ENCODE measurements at regions not wholly inside any gene's neighbourhood (a gene's known extent, or its start where the extent isn't known, plus 50 kb on each side); places are given as distances from the start of the nearest gene placed in this dataset.
"Not testable (repeated sequence)": the region's sequence is repeated elsewhere in the genome, so short reads cannot be mapped to it uniquely, and the experiment has no call there.

DNA sequence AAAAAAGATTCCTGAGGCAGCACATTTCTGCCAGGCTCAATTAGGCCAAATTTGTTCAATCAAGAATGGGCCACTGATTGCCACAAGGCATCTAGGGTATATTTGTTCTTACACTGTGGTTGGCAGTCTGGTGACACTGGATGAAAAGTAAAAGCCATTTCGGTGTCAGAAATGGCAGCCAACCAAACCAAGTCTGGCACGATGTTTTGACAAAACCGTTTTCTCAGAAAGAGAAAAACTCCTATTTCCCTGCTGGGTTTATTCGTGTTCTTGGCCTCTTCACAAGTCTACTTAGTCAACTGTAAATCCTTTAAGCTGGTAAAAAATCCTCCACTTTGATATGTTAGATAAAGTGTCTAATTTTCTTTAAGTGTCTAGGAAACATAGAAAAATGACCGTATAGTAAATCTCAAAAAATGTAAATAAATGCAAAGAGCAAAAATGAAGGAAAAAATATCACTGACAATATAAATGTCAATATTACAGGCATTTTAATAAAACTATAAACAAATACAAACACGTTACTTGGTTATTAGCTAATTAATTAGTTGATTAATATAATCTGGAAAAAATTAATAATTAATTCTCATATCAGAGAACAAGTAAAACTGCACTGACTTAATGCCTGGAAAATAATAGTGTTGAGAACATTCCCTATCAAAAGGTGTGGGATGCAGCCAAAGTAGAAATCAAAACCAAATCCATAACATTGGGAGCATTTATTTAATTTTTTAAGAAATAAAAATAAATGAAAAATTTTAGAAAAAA, 182.0 kb upstream of the ZNF804A start:
- Mint-ChIP-seq H3K36me3 (ENCODE audit: low read depth) (no peaks in the 10 kb centered on the region), H3K27ac (no peak overlapping the region), H3K4me3 (no peak overlapping the region), H3K27me3 (no peaks in the 10 kb centered on the region), H3K9me3 (no peaks in the 10 kb centered on the region), H3K4me1 (no peaks in the 10 kb centered on the region)
- POLR2A ChIA-PET: no interaction called here
- DNase-seq: no peak
- CTCF ChIA-PET: interaction anchor here (0.5 kb wide), 1 partner anchor 1575 kb away, joined by 3 read pairs; no protein-coding TSS in a partner anchor

DNA sequence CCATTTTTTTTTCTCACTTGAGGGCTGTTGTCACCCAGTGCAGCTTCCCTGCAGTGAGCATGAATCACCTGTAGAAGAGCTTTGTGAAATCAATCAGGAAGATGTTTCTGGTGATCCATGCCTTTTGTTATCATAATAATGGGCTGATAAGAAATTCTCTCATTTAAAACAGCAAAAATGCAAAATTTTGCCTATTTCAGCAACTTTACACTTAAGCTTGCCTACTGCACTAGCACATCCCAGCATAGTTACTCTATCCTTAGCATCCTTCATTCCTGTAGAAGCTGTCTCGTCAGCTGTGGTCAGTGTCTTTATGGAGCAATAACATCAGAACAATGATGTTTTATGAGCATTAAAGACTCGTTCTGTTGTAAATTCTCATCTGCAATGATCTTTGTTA, 178.6 kb upstream of the ZNF804A start:
- Mint-ChIP-seq H3K27ac (no peak overlapping the region), H3K27me3 (no peaks in the 10 kb centered on the region), H3K4me3 (no peak overlapping the region), H3K36me3 (ENCODE audit: low read depth) (no peaks in the 10 kb centered on the region), H3K4me1 (no peaks in the 10 kb centered on the region), H3K9me3 (no peaks in the 10 kb centered on the region)
- ChIA-PET POLR2A (no interaction called here), CTCF (no interaction called here)
- DNase-seq: no peak

DNA sequence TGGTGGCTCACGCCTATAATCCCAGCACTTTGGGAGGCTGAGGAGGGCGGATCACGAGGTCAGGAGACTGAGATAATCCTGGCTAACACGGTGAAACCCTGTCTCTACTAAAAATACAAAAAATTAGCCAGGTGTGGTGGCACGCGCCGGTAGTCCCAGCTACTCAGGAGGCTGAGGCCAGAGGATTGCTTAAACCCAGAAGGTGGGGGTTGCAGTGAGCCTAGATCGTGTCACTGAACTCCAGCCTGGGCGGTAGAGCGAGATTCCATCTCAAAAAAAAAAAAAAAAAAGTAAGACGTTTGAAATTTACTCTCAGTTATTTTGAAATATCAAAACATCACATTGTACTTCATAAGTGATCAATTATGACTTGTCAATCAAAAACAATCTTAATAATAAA, 176.9 kb upstream of the ZNF804A start:
- H3K36me3 Mint-ChIP-seq (ENCODE audit: low read depth); H3K9me3 Mint-ChIP-seq; H3K4me1 Mint-ChIP-seq; H3K27ac Mint-ChIP-seq; H3K27me3 Mint-ChIP-seq; H3K4me3 Mint-ChIP-seq; POLR2A ChIA-PET; DNase-seq; CTCF ChIA-PET: not testable (repeated sequence)

DNA sequence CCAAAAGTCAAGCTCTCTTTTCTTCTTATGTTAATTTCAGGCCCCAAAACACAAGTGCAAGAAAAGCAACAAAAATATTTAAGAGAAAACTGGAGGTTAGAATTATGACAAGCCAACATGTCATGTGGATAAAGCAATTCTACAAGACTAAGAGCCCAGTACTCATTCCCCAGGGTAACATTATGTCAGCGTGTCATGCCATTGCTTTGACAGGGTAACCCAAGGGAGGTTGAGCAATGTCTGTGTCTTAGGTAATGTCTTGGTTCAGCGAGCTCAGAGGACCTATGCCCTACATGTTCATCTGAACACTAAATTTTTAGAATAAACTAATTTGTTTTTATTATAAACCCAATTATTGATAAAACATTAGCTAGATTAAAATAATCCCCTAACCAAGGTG, 173.2 kb upstream of the ZNF804A start:
- H3K27me3 Mint-ChIP-seq: no peaks in the 10 kb centered on the region
- CTCF ChIA-PET: no interaction called here
- H3K27ac Mint-ChIP-seq: no peak overlapping the region
- H3K36me3 Mint-ChIP-seq (ENCODE audit: low read depth): no peaks in the 10 kb centered on the region
- POLR2A ChIA-PET: no interaction called here
- H3K4me3 Mint-ChIP-seq: no peak overlapping the region
- H3K9me3 Mint-ChIP-seq: no peaks in the 10 kb centered on the region
- no peaks in the 10 kb centered on the region for H3K4me1 Mint-ChIP-seq
- no peak for DNase-seq

DNA sequence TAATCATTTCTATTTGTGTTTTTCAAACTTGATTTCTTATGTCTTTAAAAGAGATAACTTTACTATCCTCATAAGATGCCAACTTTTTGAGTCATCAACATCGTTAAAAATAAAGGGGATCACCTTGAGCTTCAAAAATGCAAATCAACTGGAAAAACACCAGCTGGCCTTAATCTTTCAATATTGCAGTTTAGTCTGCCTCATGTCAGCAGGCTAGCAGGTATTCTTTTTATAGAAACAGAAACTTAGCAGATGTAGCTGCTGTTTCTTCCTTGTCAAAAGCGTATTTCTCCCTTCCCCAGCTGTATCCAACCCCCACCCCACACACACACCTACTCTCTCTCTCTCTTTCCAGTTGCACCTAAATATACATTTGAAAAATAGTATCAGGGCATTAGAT, 154.1 kb upstream of the ZNF804A start:
- H3K27me3 Mint-ChIP-seq: no peaks in the 10 kb centered on the region
- no peak for DNase-seq
- no peaks in the 10 kb centered on the region for H3K4me1 Mint-ChIP-seq
- no peaks in the 10 kb centered on the region for H3K36me3 Mint-ChIP-seq (ENCODE audit: low read depth)
- H3K4me3 Mint-ChIP-seq: no peak overlapping the region
- POLR2A ChIA-PET: no interaction called here
- peaks cover 2% of the 10 kb centered on the region for H3K9me3 Mint-ChIP-seq
- CTCF ChIA-PET: no interaction called here
- no peak overlapping the region for H3K27ac Mint-ChIP-seq

DNA sequence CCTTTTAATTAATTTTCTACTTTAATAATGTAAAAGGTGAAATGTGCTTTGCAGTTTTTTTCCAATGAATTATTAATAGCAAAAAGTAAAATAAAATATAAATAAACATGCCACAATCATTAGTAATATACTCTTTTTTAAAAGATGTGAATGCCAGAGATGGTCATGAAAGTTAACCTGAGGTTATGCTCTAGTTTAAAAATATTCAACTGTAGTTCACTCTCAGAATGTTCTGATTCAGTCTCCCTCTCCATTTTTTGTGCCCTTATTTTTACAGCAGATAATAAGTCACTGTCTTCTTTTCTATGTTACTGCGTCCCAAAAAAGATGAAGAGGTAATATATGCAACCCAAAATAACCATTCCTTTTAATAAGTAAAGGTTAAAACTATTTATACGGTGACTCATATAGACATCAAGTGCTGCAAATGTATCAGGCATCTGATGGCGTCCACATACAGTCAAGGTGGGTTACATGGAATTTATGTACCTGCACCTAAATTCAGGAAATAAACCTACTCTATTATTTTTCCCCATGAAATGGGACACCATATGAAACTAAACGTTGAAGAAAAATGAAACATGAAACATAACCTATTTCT, 153.6 kb upstream of the ZNF804A start:
- H3K36me3 Mint-ChIP-seq (ENCODE audit: low read depth): no peaks in the 10 kb centered on the region
- DNase-seq: no peak
- no peaks in the 10 kb centered on the region for H3K4me1 Mint-ChIP-seq
- H3K4me3 Mint-ChIP-seq: no peak overlapping the region
- ChIA-PET CTCF (no interaction called here), POLR2A (no interaction called here)
- H3K27ac Mint-ChIP-seq: no peak overlapping the region
- H3K9me3 Mint-ChIP-seq: peaks cover 2% of the 10 kb centered on the region
- no peaks in the 10 kb centered on the region for H3K27me3 Mint-ChIP-seq

DNA sequence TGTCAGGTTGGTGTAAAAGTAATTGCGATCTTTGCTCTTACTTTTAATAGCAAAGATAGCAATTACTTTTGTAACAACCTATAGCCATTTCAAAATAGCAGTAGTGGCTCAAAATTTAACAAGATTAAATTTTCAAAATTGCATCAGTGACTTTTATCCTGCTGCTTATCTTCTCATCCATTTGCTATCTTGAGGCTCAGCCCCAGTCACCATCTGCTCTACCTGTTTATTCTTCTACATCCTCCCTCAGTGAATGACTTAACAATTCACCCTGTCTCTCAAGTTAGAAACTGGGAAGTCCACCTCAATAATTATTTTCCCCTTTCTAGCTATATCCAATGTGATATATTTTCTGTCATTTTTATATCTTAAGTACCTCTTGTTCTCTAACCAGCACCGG, 148.6 kb upstream of the ZNF804A start:
- DNase-seq: no peak
- no peaks in the 10 kb centered on the region for H3K36me3 Mint-ChIP-seq (ENCODE audit: low read depth)
- ChIA-PET POLR2A (no interaction called here), CTCF (no interaction called here)
- no peak overlapping the region for H3K27ac Mint-ChIP-seq
- H3K4me1 Mint-ChIP-seq: no peaks in the 10 kb centered on the region
- no peaks in the 10 kb centered on the region for H3K9me3 Mint-ChIP-seq
- H3K4me3 Mint-ChIP-seq: no peak overlapping the region
- no peaks in the 10 kb centered on the region for H3K27me3 Mint-ChIP-seq

DNA sequence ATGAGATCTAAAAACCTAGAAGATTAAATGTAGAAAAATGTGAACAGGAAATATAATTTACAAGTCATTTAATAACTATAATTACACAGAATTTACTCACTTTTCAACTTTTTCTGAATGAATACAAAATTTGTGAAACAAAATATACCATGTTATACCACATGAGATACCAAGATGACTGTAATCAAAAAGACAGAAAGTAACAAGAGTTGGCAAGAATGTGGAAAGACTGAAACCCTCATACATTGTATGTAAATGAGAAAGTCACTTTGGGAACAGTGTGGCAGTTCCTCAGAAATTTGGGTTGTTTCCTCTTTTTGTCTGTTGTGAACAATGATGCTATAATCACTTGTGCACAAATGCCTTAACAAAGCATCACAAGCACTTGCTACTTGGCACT, 145.4 kb upstream of the ZNF804A start:
- Mint-ChIP-seq H3K4me1 (no peaks in the 10 kb centered on the region), H3K4me3 (no peak overlapping the region), H3K27ac (no peak overlapping the region), H3K27me3 (no peaks in the 10 kb centered on the region), H3K36me3 (ENCODE audit: low read depth) (no peaks in the 10 kb centered on the region), H3K9me3 (no peaks in the 10 kb centered on the region)
- ChIA-PET CTCF (no interaction called here), POLR2A (no interaction called here)
- no peak for DNase-seq

DNA sequence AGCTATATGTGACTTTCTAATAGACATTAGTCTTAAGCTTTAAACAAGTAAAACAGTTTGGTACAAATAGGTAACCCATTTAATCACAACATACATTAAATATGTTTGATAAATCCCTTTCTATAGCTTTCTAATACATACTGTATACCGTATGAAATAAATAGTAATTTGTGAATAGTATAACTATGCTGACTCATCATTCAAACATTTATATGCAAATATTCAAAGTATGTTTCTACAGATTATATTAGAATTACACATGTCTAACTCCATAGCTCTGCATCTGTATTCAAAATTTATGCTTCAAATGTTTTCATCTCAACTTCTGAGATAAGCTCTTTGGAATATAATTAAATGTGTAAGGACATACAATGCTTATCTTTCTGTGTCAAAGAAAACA, 142.7 kb upstream of the ZNF804A start:
- H3K4me3 Mint-ChIP-seq: no peak overlapping the region

DNA sequence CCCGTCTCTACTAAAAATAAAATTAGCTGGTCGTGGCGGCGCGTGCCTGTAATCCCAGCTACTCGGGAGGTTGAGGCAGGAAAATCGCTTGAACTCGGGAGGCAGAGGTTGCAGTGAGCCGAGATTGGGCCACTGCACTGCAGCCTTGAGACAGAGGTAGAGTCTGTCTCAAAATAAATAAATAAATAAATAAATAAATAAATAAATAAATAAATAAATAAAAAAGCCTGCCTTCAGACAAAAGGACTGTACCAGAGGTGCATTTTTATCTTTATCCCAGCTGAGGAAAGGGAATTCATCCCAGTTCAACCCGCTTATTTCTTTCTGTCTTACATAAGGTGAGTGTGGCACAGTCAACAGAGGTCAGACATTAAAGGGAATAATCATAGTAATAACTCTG, 141.6 kb upstream of the ZNF804A start:
- H3K9me3 Mint-ChIP-seq; H3K36me3 Mint-ChIP-seq (ENCODE audit: low read depth); CTCF ChIA-PET; H3K27ac Mint-ChIP-seq; POLR2A ChIA-PET; H3K27me3 Mint-ChIP-seq; DNase-seq; H3K4me1 Mint-ChIP-seq; H3K4me3 Mint-ChIP-seq: not testable (repeated sequence)

More for the DNA sequence above, 142.7 kb upstream of the ZNF804A start:
- H3K9me3 Mint-ChIP-seq: no peaks in the 10 kb centered on the region
- H3K4me1 Mint-ChIP-seq: no peaks in the 10 kb centered on the region
- ChIA-PET CTCF (no interaction called here), POLR2A (no interaction called here)
- no peaks in the 10 kb centered on the region for H3K36me3 Mint-ChIP-seq (ENCODE audit: low read depth)
- no peaks in the 10 kb centered on the region for H3K27me3 Mint-ChIP-seq
- H3K27ac Mint-ChIP-seq: no peak overlapping the region
- DNase-seq: no peak

DNA sequence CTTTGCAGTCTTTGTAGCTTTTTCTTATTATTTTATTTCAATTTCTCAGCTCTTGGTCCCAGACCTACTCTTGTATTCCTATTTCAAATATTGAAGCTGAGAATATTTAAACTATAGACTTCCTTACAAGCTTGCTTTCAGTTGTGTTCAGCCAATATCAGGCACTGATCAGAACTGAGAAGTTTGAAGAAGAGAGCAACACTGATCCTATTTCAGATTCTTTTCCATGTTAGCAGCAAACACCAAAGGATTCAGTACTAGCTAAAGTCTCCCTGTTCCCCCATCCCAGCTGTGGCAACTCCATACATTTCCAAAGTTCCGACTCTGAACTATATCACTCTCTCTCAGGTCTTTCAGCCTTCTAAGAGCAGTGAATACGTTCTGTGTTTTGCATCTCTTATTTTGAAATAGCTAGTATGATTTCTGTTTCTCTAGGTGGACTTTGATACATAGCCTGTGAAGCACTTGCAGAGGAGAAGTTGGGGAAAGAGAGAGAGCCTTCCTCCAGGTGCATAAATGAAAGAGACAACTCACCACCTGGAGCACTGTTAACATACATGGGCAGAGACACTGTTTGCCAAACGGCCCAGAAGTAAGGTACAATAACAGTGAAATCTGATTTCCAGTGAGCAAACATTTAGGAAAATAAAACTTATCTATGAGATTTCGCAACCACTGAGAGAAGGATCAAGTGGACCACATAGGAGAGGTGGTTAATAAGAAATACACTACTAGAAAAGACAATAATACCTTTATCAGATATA, 135.0 kb upstream of the ZNF804A start:
- no peak overlapping the region for H3K4me3 Mint-ChIP-seq
- no peak for DNase-seq
- ChIA-PET POLR2A (no interaction called here), CTCF (no interaction called here)
- H3K4me1 Mint-ChIP-seq: no peaks in the 10 kb centered on the region
- no peak overlapping the region for H3K27ac Mint-ChIP-seq
- no peaks in the 10 kb centered on the region for H3K36me3 Mint-ChIP-seq (ENCODE audit: low read depth)
- H3K9me3 Mint-ChIP-seq: no peaks in the 10 kb centered on the region
- no peaks in the 10 kb centered on the region for H3K27me3 Mint-ChIP-seq

DNA sequence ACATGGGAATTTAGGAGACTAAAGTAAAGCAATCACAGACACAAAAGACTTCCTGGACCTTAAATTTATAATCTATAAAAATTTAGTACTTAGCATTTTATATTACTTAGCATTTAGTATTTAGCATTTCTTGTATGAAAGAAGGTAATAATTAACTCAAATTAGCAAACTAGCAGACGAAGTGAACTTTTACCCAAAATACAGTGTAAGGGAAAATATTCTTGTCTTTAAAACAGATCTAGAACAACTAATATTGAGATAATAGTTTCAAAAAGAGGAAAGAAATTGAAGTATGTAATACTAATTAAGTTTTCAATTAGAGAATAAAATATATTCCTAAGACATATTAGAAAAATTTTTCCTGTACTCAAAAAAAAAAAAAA, 134.5 kb upstream of the ZNF804A start:
- Mint-ChIP-seq H3K36me3 (ENCODE audit: low read depth) (no peaks in the 10 kb centered on the region), H3K4me1 (no peaks in the 10 kb centered on the region), H3K9me3 (no peaks in the 10 kb centered on the region), H3K27ac (no peak overlapping the region), H3K27me3 (no peaks in the 10 kb centered on the region), H3K4me3 (no peak overlapping the region)
- DNase-seq: no peak
- CTCF ChIA-PET: no interaction called here
- POLR2A ChIA-PET: no interaction called here

DNA sequence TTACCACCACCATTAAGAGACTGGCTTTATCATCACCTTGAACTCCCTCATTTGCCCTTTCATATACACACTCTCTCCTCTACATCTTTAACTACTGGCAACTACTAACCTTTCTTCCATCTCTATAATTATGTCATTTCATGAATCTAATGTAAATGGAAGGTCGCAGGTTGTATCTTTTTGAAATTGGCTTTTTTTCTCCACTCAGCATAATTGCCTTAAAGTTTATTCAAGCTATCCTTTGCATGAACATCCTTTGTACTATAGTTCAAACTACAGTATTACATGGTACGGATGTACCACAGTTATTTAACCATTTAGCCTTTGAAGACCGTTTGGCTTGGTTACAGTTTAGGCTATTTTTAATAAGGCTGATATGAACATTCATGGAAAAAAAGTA, 129.5 kb upstream of the ZNF804A start:
- Mint-ChIP-seq H3K4me1 (no peaks in the 10 kb centered on the region), H3K27me3 (no peaks in the 10 kb centered on the region), H3K36me3 (ENCODE audit: low read depth) (no peaks in the 10 kb centered on the region), H3K9me3 (no peaks in the 10 kb centered on the region), H3K4me3 (no peak overlapping the region), H3K27ac (no peak overlapping the region)
- DNase-seq: no peak
- CTCF ChIA-PET: no interaction called here
- POLR2A ChIA-PET: no interaction called here

DNA sequence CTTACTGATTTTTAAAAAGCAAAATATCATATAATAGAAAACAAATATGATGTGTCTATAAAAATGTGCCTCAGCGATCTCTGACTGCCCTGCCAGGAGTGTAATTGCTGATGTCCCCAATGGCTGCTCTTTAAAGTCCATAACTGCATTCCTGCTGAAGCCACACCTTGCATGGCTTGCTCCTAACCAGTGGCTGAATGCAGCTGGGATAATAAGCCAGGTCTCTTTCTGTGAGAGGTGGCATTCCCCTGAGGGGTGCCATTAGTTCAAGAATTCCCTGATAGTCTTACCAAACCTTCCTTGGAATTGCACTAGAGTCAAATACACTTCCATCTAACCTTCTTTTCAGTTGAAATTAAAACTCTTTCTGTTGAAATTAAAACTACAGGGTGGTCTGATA, 125.8 kb upstream of the ZNF804A start:
- Mint-ChIP-seq H3K27me3 (no peaks in the 10 kb centered on the region), H3K4me3 (no peak overlapping the region), H3K4me1 (no peaks in the 10 kb centered on the region), H3K9me3 (no peaks in the 10 kb centered on the region), H3K27ac (no peak overlapping the region), H3K36me3 (ENCODE audit: low read depth) (no peaks in the 10 kb centered on the region)
- CTCF ChIA-PET: no interaction called here
- POLR2A ChIA-PET: no interaction called here
- DNase-seq: no peak

Data from activated CD4-positive, alpha-beta T cell treated with anti-CD3 and anti-CD28 coated beads, Interleukin-2, amount 10 ng/mL, durations not matched to agents 7 days and 5 days (primary cell).